ENCODE measurements at regions not wholly inside any gene's neighbourhood (a gene's known extent, or its start where the extent isn't known, plus 50 kb on each side); places are given as distances from the start of the nearest gene placed in this dataset.

- H3K9me3 ChIP-seq, result no peaks in the 10 kb centered on the region
- H3K27ac ChIP-seq, result no peak overlapping the region
- WGBS, 2 donors, result 42 to 51% methylated on average over 5 to 6 of the region's 6 CpGs
- no peaks in the 10 kb centered on the region for H3K4me1 ChIP-seq
- DNase-seq, result no peak
- intact Hi-C loops (cut with DNase I), result no loop called here
- TF ChIP-seq CTCF (IDR thresholded peaks at IDR 0.05), result no peak
- TF ChIP-seq POLR2A (IDR thresholded peaks at IDR 0.05), result no peak
- no peak overlapping the region for H3K4me3 ChIP-seq (replicated peaks in 1 of 3)
- no peaks in the 10 kb centered on the region for H3K36me3 ChIP-seq
- H3K27me3 ChIP-seq, result no peaks in the 10 kb centered on the region
Measured at GRCh38 chr4:134747108-134747805, 545.7 kb upstream of the PABPC4L start.

GRCh38 chr4:134740290-134740689 lies 538.7 kb upstream of the PABPC4L start:
- intact Hi-C loops (cut with DNase I), result no loop called here
- TF ChIP-seq POLR2A (IDR thresholded peaks at IDR 0.05) (no peak), CTCF (IDR thresholded peaks at IDR 0.05) (no peak)
- no peaks in the 10 kb centered on the region for H3K36me3 ChIP-seq
- no peaks in the 10 kb centered on the region for H3K4me1 ChIP-seq
- no peak for DNase-seq
- WGBS, 2 donors, result 81 to 87% methylated on average over 1 of the region's 1 CpG
- no peaks in the 10 kb centered on the region for H3K9me3 ChIP-seq
- no peak overlapping the region for H3K4me3 ChIP-seq (replicated peaks in 1 of 3)
- H3K27ac ChIP-seq, result no peak overlapping the region
- no peaks in the 10 kb centered on the region for H3K27me3 ChIP-seq

- intact Hi-C loops (cut with DNase I), result no loop called here
- Histone ChIP-seq H3K9me3 (no peaks in the 10 kb centered on the region), H3K36me3 (no peaks in the 10 kb centered on the region), H3K4me1 (no peaks in the 10 kb centered on the region), H3K27me3 (no peaks in the 10 kb centered on the region), H3K4me3 (replicated peaks in 1 of 3) (no peak overlapping the region), H3K27ac (no peak overlapping the region)
- no peak for DNase-seq
- TF ChIP-seq POLR2A (IDR thresholded peaks at IDR 0.05) (no peak), CTCF (IDR thresholded peaks at IDR 0.05) (no peak)
- 54 to 64% methylated on average over 3 of the region's 3 CpGs for WGBS, 2 donors
Measured at GRCh38 chr4:134735901-134736300, 534.3 kb upstream of the PABPC4L start.

- no peak for DNase-seq
- Histone ChIP-seq H3K27ac (no peak overlapping the region), H3K27me3 (no peaks in the 10 kb centered on the region), H3K36me3 (no peaks in the 10 kb centered on the region), H3K4me1 (no peaks in the 10 kb centered on the region), H3K4me3 (replicated peaks in 1 of 3) (no peak overlapping the region), H3K9me3 (no peaks in the 10 kb centered on the region)
- intact Hi-C loops (cut with DNase I), result no loop called here
- TF ChIP-seq CTCF (IDR thresholded peaks at IDR 0.05) (no peak), POLR2A (IDR thresholded peaks at IDR 0.05) (no peak)
- 82 to 84% methylated on average over 2 of the region's 2 CpGs for WGBS, 2 donors
Measured at GRCh38 chr4:134727696-134728095, 526.1 kb upstream of the PABPC4L start.

- no peaks in the 10 kb centered on the region for H3K36me3 ChIP-seq
- WGBS, 2 donors, result 88% methylated on average over 1 of the region's 1 CpG
- intact Hi-C loops (cut with DNase I), result no loop called here
Measured at GRCh38 chr4:134722306-134722705, 520.7 kb upstream of the PABPC4L start.

More at GRCh38 chr4:134722306-134722705, 520.7 kb upstream of the PABPC4L start:
- Histone ChIP-seq H3K27me3 (no peaks in the 10 kb centered on the region), H3K4me1 (no peaks in the 10 kb centered on the region), H3K27ac (no peak overlapping the region), H3K4me3 (replicated peaks in 1 of 3) (no peak overlapping the region), H3K9me3 (no peaks in the 10 kb centered on the region)
- TF ChIP-seq CTCF (IDR thresholded peaks at IDR 0.05), result no peak
- no peak for TF ChIP-seq POLR2A (IDR thresholded peaks at IDR 0.05)
- no peak for DNase-seq

Data from thyroid gland (tissue), 4 donors.